CD4-positive, alpha-beta T cell treated with Interleukin-4 for 1 hour (primary cell): ENCODE measurements at regions not wholly inside any gene's neighbourhood (a gene's known extent, or its start where the extent isn't known, plus 50 kb on each side); places are given as distances from the start of the nearest gene placed in this dataset.

Experiments used
- DNase-seq, 2 donors: peaks; one replicate each; pipeline ENCODE4 v3.0.0-alpha.2; 2020 to 2022

DNA sequence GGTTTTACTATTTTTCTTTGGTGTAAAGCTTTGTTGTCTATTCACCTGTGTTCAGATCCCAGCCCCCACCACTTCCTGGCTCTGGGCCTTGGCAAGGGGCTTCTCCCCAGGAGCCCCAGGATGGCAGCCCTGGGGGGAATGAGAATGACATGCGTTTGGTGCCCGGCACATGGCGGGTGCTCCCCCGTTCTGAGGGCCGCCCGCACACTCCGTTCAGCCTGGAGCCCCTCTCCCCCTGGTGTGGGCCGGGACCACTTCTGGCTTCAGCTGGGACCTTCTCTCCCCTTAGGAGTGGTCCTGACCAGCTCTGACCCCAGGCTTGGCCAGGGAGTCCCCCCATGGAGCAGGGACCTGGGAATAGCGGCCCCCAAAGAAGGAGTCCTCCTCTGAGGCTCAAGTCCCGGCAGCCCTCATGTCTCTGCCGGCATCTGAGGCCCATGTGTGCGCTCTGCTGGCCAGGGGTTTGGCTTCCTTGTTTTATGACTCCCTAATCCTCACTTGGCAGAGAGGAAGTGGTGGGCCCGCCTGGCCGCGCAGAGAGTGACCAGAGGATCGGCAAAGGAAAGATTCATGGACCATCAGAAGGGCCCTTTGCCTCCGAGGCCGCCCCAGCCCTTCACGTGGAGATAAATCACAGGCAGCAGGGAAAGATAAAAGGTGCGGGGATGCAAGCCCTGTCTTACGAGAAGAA lies 57.0 kb upstream of the LMX1B start:
- no peak for DNase-seq

DNA sequence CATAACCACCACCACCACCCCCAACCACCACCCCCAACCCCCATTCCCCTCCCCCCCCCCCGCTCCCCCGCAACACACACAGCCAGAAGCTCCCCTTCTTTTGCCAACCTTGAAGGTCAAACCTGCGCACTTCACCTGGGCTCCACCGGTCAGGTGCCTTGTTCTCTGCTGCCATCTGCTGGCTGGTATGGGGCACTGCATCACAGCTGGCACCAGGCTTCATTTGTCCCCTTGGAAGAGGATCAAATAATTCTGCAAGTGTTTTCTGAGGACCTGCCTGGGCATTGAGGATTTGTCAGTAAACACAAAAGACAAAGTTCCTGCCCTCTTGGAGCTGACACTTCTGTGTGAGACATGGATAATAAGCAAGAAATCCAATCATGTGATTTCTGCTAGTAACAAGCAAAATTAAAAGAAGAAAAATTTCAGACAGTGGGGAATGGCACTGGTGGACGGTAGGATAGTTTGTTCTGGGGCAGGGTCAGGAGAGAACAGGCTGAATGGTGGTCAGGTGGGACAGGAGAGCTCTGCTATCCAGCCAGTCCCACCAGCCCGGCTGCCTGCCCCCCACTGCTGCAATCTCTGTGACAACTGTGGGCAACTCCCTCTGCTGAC lies 55.6 kb upstream of the LMX1B start:
- DNase-seq, result peak; percentile 70 to 72

DNA sequence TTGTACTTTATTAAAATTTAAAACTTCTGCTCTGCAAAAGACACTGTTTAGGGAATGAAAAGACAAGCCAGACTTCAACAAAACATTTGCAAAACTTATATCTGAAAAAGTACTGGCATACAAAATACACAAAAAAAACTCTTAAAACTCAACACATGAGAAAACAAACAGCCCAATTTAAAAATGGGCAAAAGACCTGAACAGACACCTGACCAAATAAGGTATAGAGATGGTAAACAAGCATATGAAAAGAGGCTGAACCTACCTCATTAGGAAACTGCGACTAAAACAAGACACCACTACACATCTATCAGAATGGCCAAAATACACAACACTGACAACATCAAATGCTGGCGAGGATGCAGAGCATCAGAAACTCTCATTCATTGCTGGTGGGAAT lies 54.4 kb upstream of the LMX1B start:
- DNase-seq, result no peak

DNA sequence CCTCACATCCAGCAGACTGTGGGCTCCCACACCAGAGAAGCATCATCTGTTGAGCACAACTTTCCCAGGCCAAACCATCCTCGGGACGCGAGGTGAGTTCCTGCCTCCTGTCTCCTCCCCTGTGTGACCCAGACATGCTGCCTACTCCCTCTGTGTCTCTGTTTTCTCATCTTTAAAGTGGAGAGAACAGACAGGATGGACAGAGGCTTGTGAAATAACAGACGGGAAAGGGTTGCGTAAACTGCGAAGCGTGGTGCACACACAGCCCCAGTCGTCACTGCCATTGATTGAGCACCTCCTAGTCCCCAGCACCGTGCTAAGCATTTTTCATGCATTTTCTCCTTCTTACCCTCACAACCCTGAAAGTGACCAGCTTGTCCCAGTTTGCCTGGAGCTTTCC lies 52.1 kb upstream of the LMX1B start:
- no peak for DNase-seq

DNA sequence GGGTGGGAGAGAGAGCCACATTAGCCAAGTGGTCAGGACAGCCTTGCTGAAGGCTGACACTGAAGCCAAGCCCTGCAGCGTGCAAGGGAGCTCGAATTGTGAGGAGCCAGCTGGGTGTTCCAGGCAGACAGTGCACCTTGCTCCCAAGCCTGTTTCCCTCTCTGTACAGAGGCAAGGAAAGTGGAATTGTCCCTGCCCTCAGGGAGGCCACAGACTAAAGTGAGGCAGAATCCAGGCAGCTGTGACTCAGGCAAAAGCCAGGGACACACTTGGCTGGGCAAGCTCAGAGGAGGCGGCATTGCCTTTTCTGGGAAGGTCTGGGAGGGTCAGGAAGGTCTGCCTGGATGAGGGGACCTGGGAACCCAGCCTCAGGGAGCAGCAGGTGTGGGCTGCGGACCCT lies 50.2 kb upstream of the LMX1B start:
- no peak for DNase-seq
